Right lobe of liver (tissue), 6 donors: ENCODE measurements at regions not wholly inside any gene's neighbourhood (a gene's known extent, or its start where the extent isn't known, plus 50 kb on each side); places are given as distances from the start of the nearest gene placed in this dataset.
"Not testable (repeated sequence)": the region's sequence is repeated elsewhere in the genome, so short reads cannot be mapped to it uniquely, and the experiment has no call there.

Experiments used
- ATAC-seq, 4 donors: fragments of 200-7000 bp; cut with Tn5 transposase; one replicate each; pipeline ENCODE4 v1.9.1; 2020; ENCODE audit warnings: mild to moderate bottlenecking in 4 of 4, moderate library complexity in 4 of 4
- DNase-seq, 3 donors: peaks; one replicate each; pipeline ENCODE4 v3.0.0-alpha.2; 2020
- H3K27ac ChIP-seq, 3 donors: fragments of 200-600 bp; one replicate each; pipeline ENCODE4 v1.8.0; 2022
- H3K27me3 ChIP-seq, 2 donors: fragments of 200-600 bp; one replicate each; pipeline ENCODE4 v1.8.0; 2022
- H3K36me3 ChIP-seq, 4 donors: fragments of 200-600 bp; sonication (generic) in 1 of 4; one replicate each; pipeline versions ENCODE4 v1.5.1 to v1.8.0; 2017 to 2022; ENCODE audit warnings: control low read depth in 1 of 4
- H3K4me1 ChIP-seq, 4 donors: fragments of 200-600 bp; sonication (generic) in 1 of 4; one replicate each; pipeline versions ENCODE4 v1.5.1 to v1.8.0; 2017 to 2022; ENCODE audit warnings: control low read depth in 1 of 4
- H3K4me3 ChIP-seq, 3 donors: fragments of 200-600 bp; one replicate each; pipeline ENCODE4 v1.8.0; 2022
- H3K9me3 ChIP-seq, 4 donors: fragments of 200-600 bp; sonication (generic) in 1 of 4; one replicate each; pipeline versions ENCODE4 v1.5.1 to v1.8.0; 2017 to 2022; ENCODE audit warnings: control low read depth in 1 of 4
- CTCF ChIP-seq, 4 donors: fragments of 200-600 bp in 3 of 4; fragments of 450-650 bp in 1 of 4; IDR thresholded peaks; one replicate each; pipeline versions ENCODE4 v1.5.1 to v1.8.0; 2016 to 2022; ENCODE audit warnings: antibody characterized with exemption in 4 of 4, mild to moderate bottlenecking in 2 of 4
- POLR2A ChIP-seq: fragments of 450-650 bp; IDR thresholded peaks from one replicate; pipeline ENCODE4 v1.6.1; 2017; ENCODE audit warnings: antibody characterized with exemption, mild to moderate bottlenecking
- WGBS: methylation state at CpG from one replicate; pipeline ENCODE4 v1.1.6; 2018; ENCODE audit warnings: low coverage, low lambda C conversion rate; ENCODE audit not compliant: insufficient coverage; ENCODE audit errors: missing lambda C conversion rate; 5-methylcytosine and 5-hydroxymethylcytosine counted together
- intact Hi-C, 2 donors: fragments of 100-400 bp; cut with DNase I; formaldehyde crosslinking; loops; one replicate each; pipeline versions ENCODE4 v1.11.2 to v1.14.1; 2022
- donor health status: DM: no; HTN: yes; CAD: no.
- donor health status: DM: no; HTN: no; CAD: no.
- donor health status: DM: no; HTN: no; CAD: no.
- donor health status: DM: no; HTN: yes; CAD: no.
- donor health status: DM: no; HTN: yes; CAD: no.

- Histone ChIP-seq H3K9me3 (no peaks in the 10 kb centered on the region), H3K27me3 (no peaks in the 10 kb centered on the region), H3K4me3 (no peak overlapping the region), H3K36me3 (no peaks in the 10 kb centered on the region), H3K27ac (peak overlapping the region in 1 of 3 donors; percentile 87), H3K4me1 (peaks cover 0 to 12% (median 7%) of the 10 kb centered on the region in 4 donors)
- DNase-seq, result no peak
- TF ChIP-seq POLR2A (no peak), CTCF (IDR thresholded peaks at IDR 0.05) (no peak)
- intact Hi-C loops, result no loop called here
- ATAC-seq, result peak in 1 of 4 donors; percentile 5
- 64% methylated on average over 3 of the region's 5 CpGs for WGBS
Observed at GRCh38 chr18:22709288-22710060, 223.7 kb upstream of the RBBP8 start.

GRCh38 chr18:22710673-22711191, 222.4 kb upstream of the RBBP8 start:
- peak overlapping the region; percentile 81 to 95 (median 87) for H3K27ac ChIP-seq
- H3K9me3 ChIP-seq, result no peaks in the 10 kb centered on the region
- H3K4me1 ChIP-seq, result peaks cover 0 to 12% (median 7%) of the 10 kb centered on the region in 4 donors
- H3K4me3 ChIP-seq, result peak overlapping the region; percentile 23 to 58 (median 48)
- TF ChIP-seq POLR2A, result no peak
- no peak for TF ChIP-seq CTCF (IDR thresholded peaks at IDR 0.05)
- no peaks in the 10 kb centered on the region for H3K27me3 ChIP-seq
- 30% methylated on average over 3 of the region's 5 CpGs for WGBS
- ATAC-seq, result peak in 3 of 4 donors; percentile 20 to 26 (median 21)
- intact Hi-C loops, result no loop called here
- H3K36me3 ChIP-seq, result no peaks in the 10 kb centered on the region
- no peak for DNase-seq

GRCh38 chr18:22711192-22711685, 221.9 kb upstream of the RBBP8 start:
- DNase-seq, result peak; percentile 56 to 71 (median 68)
- WGBS, result 8% methylated on average over 5 of the region's 7 CpGs
- TF ChIP-seq CTCF (IDR thresholded peaks at IDR 0.05), result no peak
- TF ChIP-seq POLR2A, result no peak
- Histone ChIP-seq H3K27ac (peak overlapping the region; percentile 81 to 95 (median 87)), H3K9me3 (no peaks in the 10 kb centered on the region), H3K36me3 (no peaks in the 10 kb centered on the region), H3K4me1 (peaks cover 0 to 12% (median 7%) of the 10 kb centered on the region in 4 donors), H3K27me3 (no peaks in the 10 kb centered on the region), H3K4me3 (peak overlapping the region; percentile 23 to 58 (median 48))
- ATAC-seq, result peak; percentile 76 to 89 (median 85)
- intact Hi-C loops, result no loop called here

- no peak for DNase-seq
- Histone ChIP-seq H3K9me3 (no peaks in the 10 kb centered on the region), H3K4me3 (no peak overlapping the region), H3K4me1 (peaks cover 0 to 12% (median 7%) of the 10 kb centered on the region in 4 donors), H3K27ac (no peak overlapping the region), H3K27me3 (no peaks in the 10 kb centered on the region), H3K36me3 (no peaks in the 10 kb centered on the region)
- intact Hi-C loops, result no loop called here
- 78% methylated on average over 1 of the region's 1 CpG for WGBS
- no peak for ATAC-seq
- no peak for TF ChIP-seq POLR2A
- TF ChIP-seq CTCF (IDR thresholded peaks at IDR 0.05), result no peak
Observed at GRCh38 chr18:22713511-22713910, 219.6 kb upstream of the RBBP8 start.

GRCh38 chr18:22717536-22717935, 215.6 kb upstream of the RBBP8 start:
- DNase-seq, H3K4me1 ChIP-seq, H3K36me3 ChIP-seq, H3K27ac ChIP-seq, H3K27me3 ChIP-seq, H3K9me3 ChIP-seq, H3K4me3 ChIP-seq, ATAC-seq, intact Hi-C loops: not testable (repeated sequence)
- WGBS, result 93% methylated on average over 7 of the region's 7 CpGs
